Fibroblast of lung (primary cell): ENCODE measurements at regions not wholly inside any gene's neighbourhood (a gene's known extent, or its start where the extent isn't known, plus 50 kb on each side); places are given as distances from the start of the nearest gene placed in this dataset.

Source experiments
- DNase-seq, 2 donors: peaks; one replicate each; pipeline versions ENCODE4 v3.0.0 to v3.0.0-alpha.2; 2010; ENCODE audit warnings: low read depth in 2 of 2
- H2AFZ ChIP-seq: 2 replicates; pipeline ENCODE4 v1.5.1; 2012; ENCODE audit warnings: low read length, control low read depth, inconsistent platforms
- H3K27ac ChIP-seq: 2 replicates; pipeline ENCODE4 v1.5.1; 2011; ENCODE audit warnings: low read length, control low read depth; ENCODE audit not compliant: insufficient read depth
- H3K27me3 ChIP-seq: 2 replicates; pipeline ENCODE4 v1.5.1; 2011; ENCODE audit warnings: mild to moderate bottlenecking, low read length; ENCODE audit not compliant: control insufficient read depth, insufficient read depth
- H3K36me3 ChIP-seq: 2 replicates; pipeline ENCODE4 v1.5.1; 2011; ENCODE audit warnings: low read length; ENCODE audit not compliant: control insufficient read depth, insufficient read depth
- H3K4me1 ChIP-seq: 2 replicates; pipeline ENCODE4 v1.5.1; 2011; ENCODE audit warnings: low read length; ENCODE audit not compliant: control insufficient read depth, insufficient read depth; ENCODE audit errors: extremely low read depth
- H3K4me2 ChIP-seq: 2 replicates; pipeline ENCODE4 v1.5.1; 2011; ENCODE audit warnings: low read length, control low read depth; ENCODE audit not compliant: insufficient read depth; ENCODE audit errors: extremely low read depth
- H3K4me3 ChIP-seq, 4 experiments: fragments of 200-600 bp in 1 of 4; sonication (generic) in 1 of 4; replicated peaks in 1 of 4; 2 replicates each; pipeline ENCODE4 v1.5.1; 2011 to 2016; ENCODE audit warnings: low read length in 4 of 4, low read depth in 3 of 4, mild to moderate bottlenecking in 3 of 4, control low read depth in 2 of 4, inconsistent platforms in 1 of 4, mixed read lengths in 1 of 4; ENCODE audit not compliant: insufficient read depth in 1 of 4; ENCODE audit errors: control extremely low read depth in 1 of 4
- H3K79me2 ChIP-seq: 2 replicates; pipeline ENCODE4 v1.5.1; 2012; ENCODE audit warnings: mild to moderate bottlenecking, low read length, inconsistent platforms; ENCODE audit not compliant: control insufficient read depth, insufficient read depth
- H3K9ac ChIP-seq: 2 replicates; pipeline ENCODE4 v1.5.1; 2011; ENCODE audit warnings: mild to moderate bottlenecking, low read length, control low read depth; ENCODE audit not compliant: insufficient read depth
- H3K9me3 ChIP-seq: 2 replicates; pipeline ENCODE4 v1.5.1; 2012; ENCODE audit warnings: low read depth, low read length; ENCODE audit not compliant: control insufficient read depth, insufficient read depth
- H4K20me1 ChIP-seq: 2 replicates; pipeline ENCODE4 v1.5.1; 2011; ENCODE audit warnings: low read length; ENCODE audit not compliant: control insufficient read depth, insufficient read depth; ENCODE audit errors: extremely low read depth
- CTCF ChIP-seq, 2 donors: IDR thresholded peaks in 1 of 2; conservative IDR thresholded peaks in 1 of 2; 1 replicate in 1 of 2; 2 replicates in 1 of 2; pipeline ENCODE4 v1.5.1; 2011 to 2012; ENCODE audit warnings: low read length in 2 of 2, control low read depth in 1 of 2, inconsistent platforms in 1 of 2, low read depth in 1 of 2, mild to moderate bottlenecking in 1 of 2
- EZH2 ChIP-seq: IDR thresholded peaks from 2 replicates; pipeline ENCODE4 v1.5.1; 2012; ENCODE audit warnings: low read length, control low read depth, mild to moderate bottlenecking; ENCODE audit errors: missing control alignments

- no peaks in the 10 kb centered on the region for H3K79me2 ChIP-seq
- H3K27ac ChIP-seq = no peak overlapping the region
Measured at GRCh38 chr10:2020836-2021235, 283.5 kb upstream of the ADARB2 start.

DNA sequence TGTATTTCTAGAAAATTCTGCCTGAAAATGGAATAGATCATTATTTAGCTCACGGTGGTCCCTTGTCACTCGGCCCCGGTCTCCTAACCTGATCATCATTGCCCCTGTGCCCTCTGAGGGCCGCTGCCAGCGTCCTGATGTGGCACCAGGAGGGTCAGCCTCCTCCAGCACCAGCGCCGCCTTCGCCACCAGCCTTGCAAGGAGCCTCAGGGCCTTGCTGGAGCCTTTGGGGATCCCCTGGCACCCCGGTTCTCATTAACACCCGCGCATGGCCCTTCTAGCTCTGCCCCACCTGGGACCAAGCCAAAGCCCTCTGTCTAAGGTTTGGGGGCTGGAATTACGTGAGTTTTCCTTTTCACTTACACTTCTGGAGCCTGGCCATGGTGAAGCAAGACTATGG lies 282.5 kb upstream of the ADARB2 start:
- H4K20me1 ChIP-seq = no peaks in the 10 kb centered on the region
- H3K27me3 ChIP-seq = no peaks in the 10 kb centered on the region
- H3K79me2 ChIP-seq = no peaks in the 10 kb centered on the region
- H3K27ac ChIP-seq = no peak overlapping the region
- no peaks in the 10 kb centered on the region for H3K4me1 ChIP-seq
- no peak overlapping the region for H2AFZ ChIP-seq
- no peak overlapping the region for H3K4me3 ChIP-seq
- no peak overlapping the region for H3K4me2 ChIP-seq
- H3K36me3 ChIP-seq = no peaks in the 10 kb centered on the region
- no peak for TF ChIP-seq CTCF (conservative IDR thresholded peaks at IDR 0.05 in 1 of 2, IDR thresholded peaks at IDR 0.05 in 1 of 2; ENCODE audit: low read depth in 1 of 2, low read length in 2 of 2)
- no peak for TF ChIP-seq EZH2
- no peak overlapping the region for H3K9ac ChIP-seq
- DNase-seq = no peak
- no peaks in the 10 kb centered on the region for H3K9me3 ChIP-seq

More at GRCh38 chr10:2020836-2021235, 283.5 kb upstream of the ADARB2 start:
- no peak overlapping the region for H3K9ac ChIP-seq
- no peaks in the 10 kb centered on the region for H4K20me1 ChIP-seq
- no peaks in the 10 kb centered on the region for H3K9me3 ChIP-seq
- TF ChIP-seq CTCF (conservative IDR thresholded peaks at IDR 0.05 in 1 of 2, IDR thresholded peaks at IDR 0.05 in 1 of 2; ENCODE audit: low read depth in 1 of 2, low read length in 2 of 2) (no peak), EZH2 (no peak)
- no peaks in the 10 kb centered on the region for H3K4me1 ChIP-seq
- H3K36me3 ChIP-seq = no peaks in the 10 kb centered on the region
- no peak overlapping the region for H3K4me3 ChIP-seq
- H3K4me2 ChIP-seq = no peak overlapping the region
- H2AFZ ChIP-seq = no peak overlapping the region
- H3K27me3 ChIP-seq = no peaks in the 10 kb centered on the region
- DNase-seq = no peak

DNA sequence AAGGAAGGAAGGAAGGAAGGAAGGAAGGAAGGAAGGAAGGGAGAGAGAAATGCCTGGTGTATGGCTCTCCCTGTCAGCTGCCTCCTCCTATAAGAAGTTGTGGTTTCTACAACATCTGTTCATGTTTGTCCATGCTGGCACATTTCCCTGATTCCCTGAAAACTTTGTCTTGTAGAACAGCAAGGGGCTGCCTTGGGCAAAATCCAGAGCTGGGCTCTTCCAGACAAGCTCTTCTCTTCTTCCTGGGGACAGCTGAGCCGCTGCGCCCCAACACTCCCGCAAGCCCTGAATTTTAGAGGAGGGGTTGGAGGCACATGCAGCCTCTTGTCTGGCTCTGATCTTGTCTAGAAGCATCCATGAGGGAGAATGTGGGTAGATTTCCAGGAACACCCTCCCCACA lies 282.0 kb upstream of the ADARB2 start:
- Histone ChIP-seq H3K4me2 (no peak overlapping the region), H3K9me3 (no peaks in the 10 kb centered on the region), H3K36me3 (no peaks in the 10 kb centered on the region), H3K4me1 (no peaks in the 10 kb centered on the region), H3K27me3 (no peaks in the 10 kb centered on the region), H3K4me3 (no peak overlapping the region), H4K20me1 (no peaks in the 10 kb centered on the region), H3K9ac (no peak overlapping the region), H3K79me2 (no peaks in the 10 kb centered on the region), H3K27ac (no peak overlapping the region), H2AFZ (no peak overlapping the region)
- no peak for DNase-seq
- TF ChIP-seq CTCF (conservative IDR thresholded peaks at IDR 0.05 in 1 of 2, IDR thresholded peaks at IDR 0.05 in 1 of 2; ENCODE audit: low read depth in 1 of 2, low read length in 2 of 2) = no peak
- no peak for TF ChIP-seq EZH2
